ENCODE measurements at regions not wholly inside any gene's neighbourhood (a gene's known extent, or its start where the extent isn't known, plus 50 kb on each side); places are given as distances from the start of the nearest gene placed in this dataset.

DNA sequence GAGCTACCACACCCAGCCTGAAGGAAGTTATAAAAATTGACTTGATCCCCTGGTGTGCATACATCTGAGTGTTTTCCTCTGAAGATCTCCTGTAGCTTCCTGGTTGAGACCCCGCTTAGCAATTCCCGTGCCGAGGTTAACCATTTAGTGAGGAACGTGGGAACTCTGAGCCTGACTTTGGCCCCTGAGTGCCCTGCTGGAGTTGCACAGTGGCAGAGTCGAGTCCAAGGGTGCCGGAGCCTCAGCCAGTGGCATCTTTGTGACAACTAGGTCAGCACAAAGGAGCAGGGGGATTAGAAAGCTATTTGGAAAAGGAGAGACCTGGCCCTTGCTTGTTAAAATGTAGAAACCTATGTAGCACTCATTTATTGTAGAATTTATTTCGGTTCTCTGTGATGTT is 561.2 kb upstream of the SALL3 start:
- DNase-seq (ENCODE audit: low read depth) = no peak
- TF ChIP-seq, protein P1, sequence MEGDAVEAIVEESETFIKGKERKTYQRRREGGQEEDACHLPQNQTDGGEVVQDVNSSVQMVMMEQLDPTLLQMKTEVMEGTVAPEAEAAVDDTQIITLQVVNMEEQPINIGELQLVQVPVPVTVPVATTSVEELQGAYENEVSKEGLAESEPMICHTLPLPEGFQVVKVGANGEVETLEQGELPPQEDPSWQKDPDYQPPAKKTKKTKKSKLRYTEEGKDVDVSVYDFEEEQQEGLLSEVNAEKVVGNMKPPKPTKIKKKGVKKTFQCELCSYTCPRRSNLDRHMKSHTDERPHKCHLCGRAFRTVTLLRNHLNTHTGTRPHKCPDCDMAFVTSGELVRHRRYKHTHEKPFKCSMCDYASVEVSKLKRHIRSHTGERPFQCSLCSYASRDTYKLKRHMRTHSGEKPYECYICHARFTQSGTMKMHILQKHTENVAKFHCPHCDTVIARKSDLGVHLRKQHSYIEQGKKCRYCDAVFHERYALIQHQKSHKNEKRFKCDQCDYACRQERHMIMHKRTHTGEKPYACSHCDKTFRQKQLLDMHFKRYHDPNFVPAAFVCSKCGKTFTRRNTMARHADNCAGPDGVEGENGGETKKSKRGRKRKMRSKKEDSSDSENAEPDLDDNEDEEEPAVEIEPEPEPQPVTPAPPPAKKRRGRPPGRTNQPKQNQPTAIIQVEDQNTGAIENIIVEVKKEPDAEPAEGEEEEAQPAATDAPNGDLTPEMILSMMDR (conservative IDR thresholded peaks at IDR 0.05; ENCODE audit: low read length) = no peak
- H3K4me3 ChIP-seq (ENCODE audit: low read length) = no peak overlapping the region

DNA sequence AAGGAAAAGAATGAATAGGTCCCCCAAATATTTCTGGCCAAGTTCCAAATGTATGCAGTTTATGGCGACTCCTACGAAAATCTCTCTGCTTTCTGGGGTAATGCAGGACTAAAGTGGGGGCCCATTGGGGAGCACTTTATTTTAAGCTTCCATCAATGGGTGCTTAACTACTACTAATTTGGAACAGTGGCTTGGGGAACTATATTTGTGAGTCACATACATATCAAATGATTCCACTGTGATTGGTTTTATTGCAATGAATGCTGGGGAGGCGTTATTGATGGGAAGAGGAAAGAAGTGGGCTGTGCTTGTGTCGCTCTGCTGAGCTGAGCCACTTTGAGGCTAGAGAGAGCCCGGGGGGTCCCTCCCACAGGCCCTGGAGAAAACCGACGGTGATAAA is 560.4 kb upstream of the SALL3 start:
- TF ChIP-seq, protein P1 (conservative IDR thresholded peaks at IDR 0.05; ENCODE audit: low read length) = no peak
- no peak for DNase-seq (ENCODE audit: low read depth)
- no peak overlapping the region for H3K4me3 ChIP-seq (ENCODE audit: low read length)

DNA sequence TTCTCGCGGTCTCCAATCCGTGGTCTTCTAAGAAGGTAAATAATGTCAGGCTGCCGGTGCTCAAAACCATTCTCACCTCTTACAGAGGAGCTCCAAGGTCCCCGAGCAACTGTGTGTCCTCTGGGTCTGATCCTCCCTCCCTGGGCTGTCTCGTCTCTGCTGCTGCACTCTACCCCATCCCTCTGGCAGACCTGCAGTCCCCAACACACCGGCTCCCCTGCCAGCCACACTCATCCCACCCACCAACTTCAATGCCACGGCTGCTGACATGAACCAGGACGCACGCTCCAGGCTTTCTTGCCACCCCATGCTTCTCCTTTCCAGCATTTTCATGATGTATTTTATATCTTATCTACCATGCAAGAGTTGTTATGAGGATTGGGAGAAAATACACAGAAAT is 559.5 kb upstream of the SALL3 start:
- no peak for DNase-seq (ENCODE audit: low read depth)
- TF ChIP-seq, protein P1 (conservative IDR thresholded peaks at IDR 0.05; ENCODE audit: low read length) = no peak
- H3K4me3 ChIP-seq (ENCODE audit: low read length) = no peak overlapping the region

DNA sequence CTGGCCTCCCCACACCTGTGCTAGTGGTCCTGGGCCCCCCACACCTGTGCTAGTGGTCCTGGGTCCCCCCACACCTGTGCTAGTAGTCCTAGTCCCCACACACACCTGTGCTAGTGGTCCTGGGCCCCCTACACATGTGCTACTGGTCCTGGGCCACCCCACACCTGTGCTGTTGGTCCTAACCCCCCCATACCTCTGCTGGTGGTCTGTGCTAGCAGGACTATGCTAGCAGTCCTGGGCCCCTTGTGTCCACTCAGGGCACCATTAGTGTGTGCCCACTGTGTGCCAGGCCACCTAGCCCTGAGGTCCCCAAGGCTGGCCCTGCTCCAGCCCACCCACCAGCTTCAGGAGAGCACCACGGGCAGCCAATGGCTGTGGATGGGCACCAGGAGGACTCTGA is 558.2 kb upstream of the SALL3 start:
- no peak overlapping the region for H3K4me3 ChIP-seq (ENCODE audit: low read length)
- TF ChIP-seq, protein P1 (conservative IDR thresholded peaks at IDR 0.05; ENCODE audit: low read length) = no peak
- no peak for DNase-seq (ENCODE audit: low read depth)

DNA sequence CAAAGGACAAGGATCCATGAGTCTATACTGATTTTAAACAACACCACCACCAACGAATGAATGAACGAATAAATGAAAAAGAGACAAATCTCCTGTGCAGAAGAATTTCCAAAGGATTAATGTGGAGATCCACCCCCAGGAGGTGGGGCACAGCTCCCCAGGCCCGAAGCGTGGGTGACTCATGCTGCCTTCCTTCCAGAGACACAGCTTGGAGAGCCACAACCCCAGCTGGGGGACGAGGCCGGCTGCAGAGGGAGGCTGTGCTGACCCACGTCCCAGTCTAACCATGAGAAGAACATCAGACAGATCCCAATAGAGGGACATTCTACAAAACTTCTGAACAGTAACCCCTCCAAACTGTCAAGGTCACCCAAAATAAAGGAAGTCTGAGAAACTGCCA is 557.3 kb upstream of the SALL3 start:
- H3K4me3 ChIP-seq (ENCODE audit: low read length) = no peak overlapping the region
- no peak for DNase-seq (ENCODE audit: low read depth)
- TF ChIP-seq, protein P1 (conservative IDR thresholded peaks at IDR 0.05; ENCODE audit: low read length) = no peak

DNA sequence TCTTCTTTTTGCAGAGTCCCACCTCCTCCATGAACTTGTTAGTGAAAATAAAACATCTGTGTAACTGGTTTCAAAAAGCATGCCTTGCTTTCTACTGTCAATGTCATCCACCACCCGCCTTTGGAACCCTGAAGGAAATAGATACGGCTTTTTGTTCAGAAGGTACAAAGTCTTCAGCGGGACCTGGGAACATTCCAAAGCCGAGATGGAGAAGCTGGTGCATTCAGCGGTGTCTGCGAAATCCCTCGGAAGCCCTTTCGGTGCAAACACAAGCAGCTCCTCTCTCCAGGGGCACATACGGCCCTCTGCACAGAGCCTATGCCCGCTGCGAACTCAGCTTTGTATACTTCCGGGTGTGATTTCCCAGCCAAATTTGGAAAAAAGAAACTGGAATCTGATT is 555.8 kb upstream of the SALL3 start:
- TF ChIP-seq, protein P1 (conservative IDR thresholded peaks at IDR 0.05; ENCODE audit: low read length) = no peak
- DNase-seq (ENCODE audit: low read depth) = no peak
- H3K4me3 ChIP-seq (ENCODE audit: low read length) = no peak overlapping the region

DNA sequence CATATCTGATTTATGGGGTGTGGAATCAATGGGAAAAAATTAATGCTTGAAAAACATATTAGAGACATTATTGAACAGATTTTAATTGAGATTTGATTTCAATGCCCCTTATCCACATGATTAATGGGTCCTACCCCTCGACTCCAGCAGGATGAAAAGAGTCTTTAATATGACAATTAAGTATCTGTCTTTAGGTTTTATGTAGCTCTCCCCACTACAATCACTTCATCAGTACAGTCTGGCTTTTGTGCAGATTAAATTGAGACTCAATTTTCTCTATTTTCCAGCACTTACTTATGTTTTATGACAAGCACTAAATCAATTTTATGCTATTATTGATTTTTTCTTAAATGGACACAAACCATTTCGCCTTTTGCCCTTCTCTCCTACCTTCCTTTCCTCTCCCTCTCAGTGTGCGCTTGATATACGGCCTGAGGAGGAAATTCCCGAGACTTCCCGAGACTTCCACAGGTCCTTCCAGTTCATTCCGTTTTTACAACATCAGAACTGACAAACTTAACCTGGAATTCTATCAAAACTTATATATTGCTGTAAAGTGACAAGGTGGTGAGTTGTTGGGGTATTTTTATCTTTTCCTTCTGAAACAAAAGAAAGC is 555.1 kb upstream of the SALL3 start:
- H3K4me3 ChIP-seq (ENCODE audit: low read length) = no peak overlapping the region
- TF ChIP-seq, protein P1 (conservative IDR thresholded peaks at IDR 0.05; ENCODE audit: low read length) = no peak
- no peak for DNase-seq (ENCODE audit: low read depth)

Data from AG10803 (cell line).